WTC11 (cell line): ENCODE measurements at regions not wholly inside any gene's neighbourhood (a gene's known extent, or its start where the extent isn't known, plus 50 kb on each side); places are given as distances from the start of the nearest gene placed in this dataset.
A peak's percentile ranks its signal among the peaks of the same experiment; 100 is the strongest.

ENCODE experiments used
- ATAC-seq: fragments of 200-7000 bp; cut with Tn5 transposase; 2 replicates; pipeline ENCODE4 v1.10.0; 2021; ENCODE audit warnings: mild to moderate bottlenecking, moderate library complexity
- CTCF ChIA-PET: fragments of 300-600 bp; sonication (Branson Sonifier 250); formaldehyde crosslinking; loops from one replicate; lab custom pipeline; 2021; ENCODE audit warnings: antibody characterized with exemption; lab: Charles Lee
- POLR2A ChIA-PET: fragments of 350-600 bp; sonication (Branson Sonifier 250); formaldehyde crosslinking; loops from one replicate; lab custom pipeline; 2021; ENCODE audit warnings: antibody characterized with exemption; lab: Charles Lee
- DNase-seq: peaks from one replicate; pipeline ENCODE4 v3.0.0; 2021; ENCODE audit warnings: low spot score
- H3K27ac Mint-ChIP-seq: 2 replicates; pipeline ENCODE4 v1.8.0; 2021; ENCODE audit warnings: mixed read lengths
- H3K27me3 Mint-ChIP-seq: 2 replicates; pipeline ENCODE4 v1.8.0; 2021; ENCODE audit warnings: low read depth, mild to moderate bottlenecking, moderate library complexity, mixed read lengths
- H3K36me3 Mint-ChIP-seq: 2 replicates; pipeline ENCODE4 v1.8.0; 2021; ENCODE audit warnings: mixed read lengths
- H3K4me1 Mint-ChIP-seq: 2 replicates; pipeline ENCODE4 v1.8.0; 2022; ENCODE audit warnings: mixed read lengths
- H3K4me3 Mint-ChIP-seq: 2 replicates; pipeline ENCODE4 v1.8.0; 2021; ENCODE audit warnings: mild to moderate bottlenecking, moderate library complexity, mixed read lengths
- H3K9me3 Mint-ChIP-seq: 2 replicates; pipeline ENCODE4 v1.8.0; 2021; ENCODE audit warnings: mixed read lengths
- AR ChIP-seq: fragments of 250-450 bp; sonication (Bioruptor Pico); IDR thresholded peaks from 2 replicates; pipeline ENCODE4 v1.9.0; 2021; ENCODE audit warnings: mild to moderate bottlenecking
- EMX1 ChIP-seq: fragments of 250-450 bp; sonication (Bioruptor Pico); IDR thresholded peaks from 2 replicates; pipeline ENCODE4 v1.8.0; 2021; ENCODE audit warnings: mild to moderate bottlenecking
- ETV6 ChIP-seq: sonication (generic); formaldehyde crosslinking; IDR thresholded peaks from 2 replicates; pipeline ENCODE4 v1.8.1; 2022; ENCODE audit warnings: mild to moderate bottlenecking, missing genetic modification reagents
- FOXP4 ChIP-seq: sonication (generic); formaldehyde crosslinking; IDR thresholded peaks from 2 replicates; pipeline ENCODE4 v1.8.0; 2022; ENCODE audit warnings: mild to moderate bottlenecking, missing genetic modification reagents
- GABPB1 ChIP-seq: sonication (generic); formaldehyde crosslinking; IDR thresholded peaks from 2 replicates; pipeline ENCODE4 v1.8.1; 2023; ENCODE audit warnings: mild to moderate bottlenecking, missing genetic modification reagents
- GTF2I ChIP-seq: fragments of 250-450 bp; sonication (Bioruptor Pico); conservative IDR thresholded peaks from 2 replicates; pipeline ENCODE4 v1.4.0; 2021; ENCODE audit warnings: mild to moderate bottlenecking
- KAT7 ChIP-seq: sonication (generic); formaldehyde crosslinking; IDR thresholded peaks from 2 replicates; pipeline ENCODE4 v1.8.1; 2023; ENCODE audit warnings: missing genetic modification reagents, mild to moderate bottlenecking, borderline replicate concordance
- MXD4 ChIP-seq: fragments of 250-450 bp; sonication (Bioruptor Pico); IDR thresholded peaks from 2 replicates; pipeline ENCODE4 v1.8.0; 2021; ENCODE audit warnings: mild to moderate bottlenecking, moderate library complexity, borderline replicate concordance
- NFE2L1 ChIP-seq: sonication (generic); formaldehyde crosslinking; IDR thresholded peaks from 2 replicates; pipeline ENCODE4 v1.8.1; 2023; ENCODE audit warnings: missing genetic modification reagents
- NR1H2 ChIP-seq: sonication (generic); formaldehyde crosslinking; IDR thresholded peaks from 2 replicates; pipeline ENCODE4 v1.9.0; 2021; ENCODE audit warnings: mild to moderate bottlenecking, moderate library complexity, missing genetic modification reagents
- NR3C1 ChIP-seq: sonication (generic); formaldehyde crosslinking; conservative IDR thresholded peaks from 2 replicates; pipeline ENCODE4 v1.8.1; 2023; ENCODE audit warnings: low read depth, mild to moderate bottlenecking, missing genetic modification reagents
- PRRX2 ChIP-seq: fragments of 250-450 bp; sonication (Bioruptor Pico); IDR thresholded peaks from 2 replicates; pipeline ENCODE4 v1.8.0; 2021; ENCODE audit warnings: mild to moderate bottlenecking
- RELA ChIP-seq: sonication (generic); formaldehyde crosslinking; IDR thresholded peaks from 2 replicates; pipeline ENCODE4 v1.8.1; 2022; ENCODE audit warnings: missing genetic modification reagents, mild to moderate bottlenecking, borderline replicate concordance
- SMAD3 ChIP-seq: sonication (generic); formaldehyde crosslinking; IDR thresholded peaks from 2 replicates; pipeline ENCODE4 v1.8.0; 2022; ENCODE audit warnings: missing genetic modification reagents, mild to moderate bottlenecking, borderline replicate concordance
- SP1 ChIP-seq: sonication (generic); formaldehyde crosslinking; conservative IDR thresholded peaks from 2 replicates; pipeline ENCODE4 v1.8.1; 2022; ENCODE audit warnings: missing genetic modification reagents
- TEAD4 ChIP-seq: sonication (generic); formaldehyde crosslinking; IDR thresholded peaks from 2 replicates; pipeline ENCODE4 v1.8.0; 2022; ENCODE audit warnings: mild to moderate bottlenecking, missing genetic modification reagents
- ZBTB21 ChIP-seq: sonication (generic); formaldehyde crosslinking; IDR thresholded peaks from 2 replicates; pipeline ENCODE4 v1.8.1; 2023; ENCODE audit warnings: mild to moderate bottlenecking, missing genetic modification reagents, borderline replicate concordance
- ZNF121 ChIP-seq: sonication (generic); formaldehyde crosslinking; IDR thresholded peaks from 2 replicates; pipeline ENCODE4 v1.8.0; 2023; ENCODE audit warnings: missing genetic modification reagents
- ZNF138 ChIP-seq: sonication (generic); formaldehyde crosslinking; conservative IDR thresholded peaks from 2 replicates; pipeline ENCODE4 v1.8.1; 2022; ENCODE audit warnings: mild to moderate bottlenecking, moderate library complexity, missing genetic modification reagents
- ZNF317 ChIP-seq: sonication (generic); formaldehyde crosslinking; IDR thresholded peaks from 2 replicates; pipeline ENCODE4 v1.8.1; 2023; ENCODE audit warnings: low read depth, mild to moderate bottlenecking, moderate library complexity, missing genetic modification reagents, borderline replicate concordance
- ZNF423 ChIP-seq: fragments of 250-450 bp; sonication (Bioruptor Pico); IDR thresholded peaks from 2 replicates; pipeline ENCODE4 v2.1.2; 2022; ENCODE audit warnings: mild to moderate bottlenecking, moderate library complexity
- TF ChIP-seq, protein P1 (sequence below): fragments of 250-450 bp; sonication (Bioruptor Pico); conservative IDR thresholded peaks from 2 replicates; pipeline ENCODE4 v1.9.0; 2021; ENCODE audit warnings: mild to moderate bottlenecking
- TF ChIP-seq, protein P2 (sequence below): sonication (generic); formaldehyde crosslinking; IDR thresholded peaks from 2 replicates; pipeline ENCODE4 v1.8.1; 2023; ENCODE audit warnings: mild to moderate bottlenecking, missing genetic modification reagents
- TF ChIP-seq, protein P3 (sequence below): sonication (generic); formaldehyde crosslinking; IDR thresholded peaks from 2 replicates; pipeline ENCODE4 v1.8.1; 2023; ENCODE audit warnings: mild to moderate bottlenecking, missing genetic modification reagents

- Mint-ChIP-seq H3K27me3 (no peaks in the 10 kb centered on the region), H3K4me1 (peaks cover 58% of the 10 kb centered on the region), H3K27ac (no peak overlapping the region), H3K9me3 (no peaks in the 10 kb centered on the region), H3K36me3 (peaks cover 5% of the 10 kb centered on the region; the same call in 1 of the 2 replicates), H3K4me3 (no peak overlapping the region)
- TF ChIP-seq AR (CRISPR knock-in tag) (no peak), SP1 (CRISPR knock-in tag) (no peak), GABPB1 (CRISPR knock-in tag) (no peak), ZNF317 (CRISPR knock-in tag) (no peak), ETV6 (CRISPR knock-in tag) (no peak), FOXP4 (CRISPR knock-in tag) (no peak), ZNF138 (CRISPR knock-in tag) (no peak), ZNF423 (CRISPR knock-in tag) (no peak), SMAD3 (CRISPR knock-in tag) (no peak), TEAD4 (no peak), NR1H2 (no peak), RELA (CRISPR knock-in tag) (no peak), MXD4 (CRISPR knock-in tag) (no peak), EMX1 (no peak), ZNF121 (CRISPR knock-in tag) (no peak), NFE2L1 (CRISPR knock-in tag) (no peak)
- TF ChIP-seq, protein P1, sequence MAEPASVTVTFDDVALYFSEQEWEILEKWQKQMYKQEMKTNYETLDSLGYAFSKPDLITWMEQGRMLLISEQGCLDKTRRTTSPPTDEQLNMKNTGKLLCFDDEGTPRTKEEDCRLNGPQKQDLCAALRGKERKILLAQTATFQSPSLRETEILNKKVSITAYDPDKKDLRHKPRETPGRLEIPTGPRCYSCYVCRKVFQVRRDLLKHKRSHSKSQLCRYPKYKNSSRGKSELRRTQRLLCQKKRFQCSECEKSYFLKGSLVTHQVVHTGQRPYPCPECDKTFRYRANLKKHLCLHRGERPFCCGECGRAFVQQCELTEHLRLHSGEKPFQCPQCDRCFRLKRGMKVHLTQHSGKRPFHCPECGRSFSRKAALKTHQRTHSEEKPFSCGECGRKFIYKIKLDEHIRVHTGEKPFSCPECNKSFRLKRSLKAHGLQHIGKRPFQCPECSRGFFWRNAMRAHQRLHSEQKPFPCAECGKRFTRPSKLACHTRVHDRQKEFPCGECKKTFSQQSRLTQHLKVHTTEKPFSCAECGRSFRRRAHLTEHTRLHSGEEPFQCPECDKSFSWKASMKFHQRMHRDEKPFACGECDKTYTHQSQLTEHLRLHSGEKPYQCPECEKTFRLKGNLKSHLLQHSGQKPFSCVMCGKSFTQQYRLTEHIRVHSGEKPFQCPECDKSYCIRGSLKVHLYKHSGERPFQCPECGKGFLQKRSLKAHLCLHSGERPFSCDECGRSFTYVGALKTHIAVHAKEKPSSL (CRISPR knock-in tag), result no peak
- TF ChIP-seq, protein P2, sequence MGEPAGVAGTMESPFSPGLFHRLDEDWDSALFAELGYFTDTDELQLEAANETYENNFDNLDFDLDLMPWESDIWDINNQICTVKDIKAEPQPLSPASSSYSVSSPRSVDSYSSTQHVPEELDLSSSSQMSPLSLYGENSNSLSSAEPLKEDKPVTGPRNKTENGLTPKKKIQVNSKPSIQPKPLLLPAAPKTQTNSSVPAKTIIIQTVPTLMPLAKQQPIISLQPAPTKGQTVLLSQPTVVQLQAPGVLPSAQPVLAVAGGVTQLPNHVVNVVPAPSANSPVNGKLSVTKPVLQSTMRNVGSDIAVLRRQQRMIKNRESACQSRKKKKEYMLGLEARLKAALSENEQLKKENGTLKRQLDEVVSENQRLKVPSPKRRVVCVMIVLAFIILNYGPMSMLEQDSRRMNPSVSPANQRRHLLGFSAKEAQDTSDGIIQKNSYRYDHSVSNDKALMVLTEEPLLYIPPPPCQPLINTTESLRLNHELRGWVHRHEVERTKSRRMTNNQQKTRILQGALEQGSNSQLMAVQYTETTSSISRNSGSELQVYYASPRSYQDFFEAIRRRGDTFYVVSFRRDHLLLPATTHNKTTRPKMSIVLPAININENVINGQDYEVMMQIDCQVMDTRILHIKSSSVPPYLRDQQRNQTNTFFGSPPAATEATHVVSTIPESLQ (CRISPR knock-in tag), result no peak
- no peak for DNase-seq
- ChIA-PET POLR2A (no interaction called here), CTCF (no interaction called here)
- ATAC-seq, result no peak
These were observed 184.3 kb downstream of the SOX4 start for GRCh38 chr6:21777846-21778245.

DNA sequence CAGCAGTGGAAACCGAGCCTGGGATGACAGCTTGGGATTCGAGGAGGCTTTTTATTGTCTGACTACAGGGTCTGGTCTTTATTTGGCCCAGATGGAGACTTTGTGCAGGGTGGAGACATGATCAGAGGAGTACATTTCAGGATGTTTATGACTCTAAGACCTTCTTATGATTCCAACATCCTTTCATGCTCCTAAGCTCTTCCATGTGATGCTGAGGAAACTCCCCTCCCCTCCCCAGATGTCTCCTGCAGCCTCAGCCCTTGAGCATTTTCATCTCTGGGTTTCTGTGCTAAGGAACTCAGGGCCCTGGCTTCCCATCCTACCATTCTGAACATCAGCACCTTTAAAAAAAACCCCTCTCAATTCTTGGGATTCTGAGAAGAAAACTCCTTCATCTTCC lies 186.6 kb downstream of the SOX4 start:
- Mint-ChIP-seq H3K4me3 (no peak overlapping the region), H3K27me3 (no peaks in the 10 kb centered on the region), H3K27ac (peak overlapping the region; percentile 73; the same call in 1 of the 2 replicates), H3K4me1 (peaks cover 46% of the 10 kb centered on the region), H3K36me3 (peaks cover 17% of the 10 kb centered on the region), H3K9me3 (no peaks in the 10 kb centered on the region)
- ChIA-PET POLR2A (interaction anchor here (1.0 kb wide), 1 partner anchor 11 kb away, joined by 5 read pairs; no protein-coding TSS in a partner anchor), CTCF (interaction anchor here (0.6 kb wide), 2 partner anchors 677 to 1229 kb away, joined by 3 read pairs; no protein-coding TSS in a partner anchor)
- ATAC-seq, result peak; percentile 28
- no peak for DNase-seq
- TF ChIP-seq ZBTB21 (CRISPR knock-in tag) (no peak), NR3C1 (CRISPR knock-in tag) (no peak), KAT7 (CRISPR knock-in tag) (no peak), GTF2I (CRISPR knock-in tag) (no peak), ZNF121 (CRISPR knock-in tag) (no peak), PRRX2 (CRISPR knock-in tag) (no peak)
- TF ChIP-seq, protein P3, sequence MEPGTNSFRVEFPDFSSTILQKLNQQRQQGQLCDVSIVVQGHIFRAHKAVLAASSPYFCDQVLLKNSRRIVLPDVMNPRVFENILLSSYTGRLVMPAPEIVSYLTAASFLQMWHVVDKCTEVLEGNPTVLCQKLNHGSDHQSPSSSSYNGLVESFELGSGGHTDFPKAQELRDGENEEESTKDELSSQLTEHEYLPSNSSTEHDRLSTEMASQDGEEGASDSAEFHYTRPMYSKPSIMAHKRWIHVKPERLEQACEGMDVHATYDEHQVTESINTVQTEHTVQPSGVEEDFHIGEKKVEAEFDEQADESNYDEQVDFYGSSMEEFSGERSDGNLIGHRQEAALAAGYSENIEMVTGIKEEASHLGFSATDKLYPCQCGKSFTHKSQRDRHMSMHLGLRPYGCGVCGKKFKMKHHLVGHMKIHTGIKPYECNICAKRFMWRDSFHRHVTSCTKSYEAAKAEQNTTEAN (CRISPR knock-in tag), result no peak
